ENCODE measurements at regions not wholly inside any gene's neighbourhood (a gene's known extent, or its start where the extent isn't known, plus 50 kb on each side); places are given as distances from the start of the nearest gene placed in this dataset.
A peak's percentile ranks its signal among the peaks of the same experiment; 100 is the strongest.

DNA sequence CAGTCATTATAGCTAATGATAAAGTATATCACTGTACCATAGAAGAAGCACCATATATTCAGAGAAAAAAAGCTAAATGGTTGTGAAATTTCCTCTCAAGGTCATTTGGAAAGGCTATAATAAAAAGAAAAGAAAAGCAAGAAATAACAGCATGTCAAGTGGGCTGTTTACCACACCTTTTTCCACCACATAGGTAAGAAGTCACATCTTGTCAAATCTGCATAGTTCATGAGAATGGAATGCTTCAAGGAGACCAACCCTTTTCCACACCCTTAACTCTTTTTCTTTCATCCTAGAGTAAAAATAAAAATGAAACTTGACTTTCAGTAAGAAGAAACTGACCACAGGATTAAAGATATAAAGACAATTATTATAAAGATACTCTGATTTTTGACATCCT lies 91.2 kb downstream of the ATP6V1G3 start:
- ATAC-seq: no peak
- no peak for TF ChIP-seq ZNF8 (CRISPR knock-in tag; IDR thresholded peaks at IDR 0.05)

DNA sequence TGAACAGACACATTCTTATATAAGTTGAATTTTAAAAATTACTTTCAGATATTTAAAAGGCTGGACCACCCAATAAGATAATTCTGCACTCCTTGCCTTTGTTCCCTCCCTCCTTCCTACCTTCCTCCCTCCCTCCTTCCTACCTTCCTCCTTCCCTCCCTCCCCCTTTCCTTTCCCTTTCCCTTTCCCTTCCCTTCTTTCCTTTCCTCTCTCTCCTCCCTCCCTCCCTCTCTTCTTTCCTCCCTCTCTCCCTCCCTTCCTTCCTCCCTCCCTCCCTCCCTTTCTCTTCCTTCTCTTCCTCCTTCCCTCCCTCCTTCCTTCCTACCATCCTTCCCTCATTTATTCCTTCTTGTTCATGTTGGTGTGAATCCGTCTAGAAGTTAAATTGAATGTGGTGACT lies 93.0 kb downstream of the ATP6V1G3 start:
- no peak for ATAC-seq
- TF ChIP-seq ISL1 (CRISPR knock-in tag; IDR thresholded peaks at IDR 0.05) (no peak), ESRRG (CRISPR knock-in tag; IDR thresholded peaks at IDR 0.05) (no peak), ZFP30 (CRISPR knock-in tag; IDR thresholded peaks at IDR 0.05) (no peak)
- TF ChIP-seq, protein P1, sequence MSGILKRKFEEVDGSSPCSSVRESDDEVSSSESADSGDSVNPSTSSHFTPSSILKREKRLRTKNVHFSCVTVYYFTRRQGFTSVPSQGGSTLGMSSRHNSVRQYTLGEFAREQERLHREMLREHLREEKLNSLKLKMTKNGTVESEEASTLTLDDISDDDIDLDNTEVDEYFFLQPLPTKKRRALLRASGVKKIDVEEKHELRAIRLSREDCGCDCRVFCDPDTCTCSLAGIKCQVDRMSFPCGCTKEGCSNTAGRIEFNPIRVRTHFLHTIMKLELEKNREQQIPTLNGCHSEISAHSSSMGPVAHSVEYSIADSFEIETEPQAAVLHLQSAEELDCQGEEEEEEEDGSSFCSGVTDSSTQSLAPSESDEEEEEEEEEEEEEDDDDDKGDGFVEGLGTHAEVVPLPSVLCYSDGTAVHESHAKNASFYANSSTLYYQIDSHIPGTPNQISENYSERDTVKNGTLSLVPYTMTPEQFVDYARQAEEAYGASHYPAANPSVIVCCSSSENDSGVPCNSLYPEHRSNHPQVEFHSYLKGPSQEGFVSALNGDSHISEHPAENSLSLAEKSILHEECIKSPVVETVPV (CRISPR knock-in tag; IDR thresholded peaks at IDR 0.05): no peak

DNA sequence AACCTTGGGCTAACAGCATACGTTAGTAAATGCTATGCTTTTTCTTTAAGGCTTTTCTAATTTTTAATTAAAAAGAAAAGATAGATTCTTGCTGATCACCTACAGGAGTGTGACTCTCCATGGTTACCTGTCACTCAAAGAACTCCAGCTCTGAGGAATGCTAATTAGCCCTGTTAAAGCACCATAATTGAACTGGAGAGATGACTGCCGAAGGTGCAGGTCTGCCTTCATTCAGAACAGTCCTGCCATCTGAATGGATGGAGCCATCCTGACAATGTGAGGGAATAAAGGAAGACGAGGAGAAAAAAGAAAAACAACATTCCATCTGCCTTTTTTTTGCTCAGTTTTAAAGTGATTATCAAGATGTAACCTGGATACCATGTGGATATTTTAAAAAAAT lies 94.6 kb downstream of the ATP6V1G3 start:
- no peak for ATAC-seq
- TF ChIP-seq, protein P2, sequence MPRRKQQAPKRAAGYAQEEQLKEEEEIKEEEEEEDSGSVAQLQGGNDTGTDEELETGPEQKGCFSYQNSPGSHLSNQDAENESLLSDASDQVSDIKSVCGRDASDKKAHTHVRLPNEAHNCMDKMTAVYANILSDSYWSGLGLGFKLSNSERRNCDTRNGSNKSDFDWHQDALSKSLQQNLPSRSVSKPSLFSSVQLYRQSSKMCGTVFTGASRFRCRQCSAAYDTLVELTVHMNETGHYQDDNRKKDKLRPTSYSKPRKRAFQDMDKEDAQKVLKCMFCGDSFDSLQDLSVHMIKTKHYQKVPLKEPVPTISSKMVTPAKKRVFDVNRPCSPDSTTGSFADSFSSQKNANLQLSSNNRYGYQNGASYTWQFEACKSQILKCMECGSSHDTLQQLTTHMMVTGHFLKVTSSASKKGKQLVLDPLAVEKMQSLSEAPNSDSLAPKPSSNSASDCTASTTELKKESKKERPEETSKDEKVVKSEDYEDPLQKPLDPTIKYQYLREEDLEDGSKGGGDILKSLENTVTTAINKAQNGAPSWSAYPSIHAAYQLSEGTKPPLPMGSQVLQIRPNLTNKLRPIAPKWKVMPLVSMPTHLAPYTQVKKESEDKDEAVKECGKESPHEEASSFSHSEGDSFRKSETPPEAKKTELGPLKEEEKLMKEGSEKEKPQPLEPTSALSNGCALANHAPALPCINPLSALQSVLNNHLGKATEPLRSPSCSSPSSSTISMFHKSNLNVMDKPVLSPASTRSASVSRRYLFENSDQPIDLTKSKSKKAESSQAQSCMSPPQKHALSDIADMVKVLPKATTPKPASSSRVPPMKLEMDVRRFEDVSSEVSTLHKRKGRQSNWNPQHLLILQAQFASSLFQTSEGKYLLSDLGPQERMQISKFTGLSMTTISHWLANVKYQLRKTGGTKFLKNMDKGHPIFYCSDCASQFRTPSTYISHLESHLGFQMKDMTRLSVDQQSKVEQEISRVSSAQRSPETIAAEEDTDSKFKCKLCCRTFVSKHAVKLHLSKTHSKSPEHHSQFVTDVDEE (CRISPR knock-in tag; IDR thresholded peaks at IDR 0.05): no peak
- TF ChIP-seq ISL1 (CRISPR knock-in tag; IDR thresholded peaks at IDR 0.05) (no peak), TCF4 (CRISPR knock-in tag; IDR thresholded peaks at IDR 0.05; ENCODE audit: borderline replicate concordance) (no peak), SNAI2 (CRISPR knock-in tag; IDR thresholded peaks at IDR 0.05) (no peak), BACH2 (CRISPR knock-in tag; IDR thresholded peaks at IDR 0.05; ENCODE audit: borderline replicate concordance) (no peak), ZFP30 (CRISPR knock-in tag; IDR thresholded peaks at IDR 0.05) (no peak), RARB (CRISPR knock-in tag; IDR thresholded peaks at IDR 0.05) (no peak), GLIS3 (CRISPR knock-in tag; IDR thresholded peaks at IDR 0.05) (no peak), ZNF70 (CRISPR knock-in tag; IDR thresholded peaks at IDR 0.05) (no peak), ZFP3 (CRISPR knock-in tag; IDR thresholded peaks at IDR 0.05) (no peak), PPARA (CRISPR knock-in tag; IDR thresholded peaks at IDR 0.05; ENCODE audit: borderline replicate concordance) (no peak)
- TF ChIP-seq, protein P3, sequence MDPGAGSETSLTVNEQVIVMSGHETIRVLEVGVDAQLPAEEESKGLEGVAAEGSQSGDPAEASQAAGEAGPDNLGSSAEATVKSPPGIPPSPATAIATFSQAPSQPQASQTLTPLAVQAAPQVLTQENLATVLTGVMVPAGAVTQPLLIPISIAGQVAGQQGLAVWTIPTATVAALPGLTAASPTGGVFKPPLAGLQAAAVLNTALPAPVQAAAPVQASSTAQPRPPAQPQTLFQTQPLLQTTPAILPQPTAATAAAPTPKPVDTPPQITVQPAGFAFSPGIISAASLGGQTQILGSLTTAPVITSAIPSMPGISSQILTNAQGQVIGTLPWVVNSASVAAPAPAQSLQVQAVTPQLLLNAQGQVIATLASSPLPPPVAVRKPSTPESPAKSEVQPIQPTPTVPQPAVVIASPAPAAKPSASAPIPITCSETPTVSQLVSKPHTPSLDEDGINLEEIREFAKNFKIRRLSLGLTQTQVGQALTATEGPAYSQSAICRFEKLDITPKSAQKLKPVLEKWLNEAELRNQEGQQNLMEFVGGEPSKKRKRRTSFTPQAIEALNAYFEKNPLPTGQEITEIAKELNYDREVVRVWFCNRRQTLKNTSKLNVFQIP (CRISPR knock-in tag; IDR thresholded peaks at IDR 0.05; ENCODE audit: borderline replicate concordance, low read depth): no peak
- TF ChIP-seq, protein P4, sequence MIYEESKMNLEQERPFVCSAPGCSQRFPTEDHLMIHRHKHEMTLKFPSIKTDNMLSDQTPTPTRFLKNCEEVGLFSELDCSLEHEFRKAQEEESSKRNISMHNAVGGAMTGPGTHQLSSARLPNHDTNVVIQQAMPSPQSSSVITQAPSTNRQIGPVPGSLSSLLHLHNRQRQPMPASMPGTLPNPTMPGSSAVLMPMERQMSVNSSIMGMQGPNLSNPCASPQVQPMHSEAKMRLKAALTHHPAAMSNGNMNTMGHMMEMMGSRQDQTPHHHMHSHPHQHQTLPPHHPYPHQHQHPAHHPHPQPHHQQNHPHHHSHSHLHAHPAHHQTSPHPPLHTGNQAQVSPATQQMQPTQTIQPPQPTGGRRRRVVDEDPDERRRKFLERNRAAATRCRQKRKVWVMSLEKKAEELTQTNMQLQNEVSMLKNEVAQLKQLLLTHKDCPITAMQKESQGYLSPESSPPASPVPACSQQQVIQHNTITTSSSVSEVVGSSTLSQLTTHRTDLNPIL (CRISPR knock-in tag; IDR thresholded peaks at IDR 0.05; ENCODE audit: low read depth): no peak

DNA sequence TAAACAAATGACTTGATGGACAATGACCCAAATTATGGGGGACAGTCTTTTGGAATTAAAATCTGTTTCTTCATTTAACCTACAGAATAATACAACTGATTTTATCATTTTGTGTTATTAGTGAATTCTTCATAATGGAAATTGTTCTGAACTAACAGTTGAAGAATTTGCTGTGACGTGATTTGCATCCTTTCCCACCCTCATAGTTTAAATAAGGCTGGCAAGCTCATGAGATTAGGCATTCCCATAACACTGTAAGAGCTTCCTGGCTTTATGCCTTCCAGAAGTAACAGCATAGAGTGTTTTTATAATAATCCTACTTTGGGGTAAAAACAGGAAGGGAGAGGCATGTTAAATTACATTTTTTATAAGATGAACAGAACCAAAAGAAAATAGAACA lies 95.7 kb downstream of the ATP6V1G3 start:
- no peak for ATAC-seq
- no peak for TF ChIP-seq ZFP3 (CRISPR knock-in tag; IDR thresholded peaks at IDR 0.05)

DNA sequence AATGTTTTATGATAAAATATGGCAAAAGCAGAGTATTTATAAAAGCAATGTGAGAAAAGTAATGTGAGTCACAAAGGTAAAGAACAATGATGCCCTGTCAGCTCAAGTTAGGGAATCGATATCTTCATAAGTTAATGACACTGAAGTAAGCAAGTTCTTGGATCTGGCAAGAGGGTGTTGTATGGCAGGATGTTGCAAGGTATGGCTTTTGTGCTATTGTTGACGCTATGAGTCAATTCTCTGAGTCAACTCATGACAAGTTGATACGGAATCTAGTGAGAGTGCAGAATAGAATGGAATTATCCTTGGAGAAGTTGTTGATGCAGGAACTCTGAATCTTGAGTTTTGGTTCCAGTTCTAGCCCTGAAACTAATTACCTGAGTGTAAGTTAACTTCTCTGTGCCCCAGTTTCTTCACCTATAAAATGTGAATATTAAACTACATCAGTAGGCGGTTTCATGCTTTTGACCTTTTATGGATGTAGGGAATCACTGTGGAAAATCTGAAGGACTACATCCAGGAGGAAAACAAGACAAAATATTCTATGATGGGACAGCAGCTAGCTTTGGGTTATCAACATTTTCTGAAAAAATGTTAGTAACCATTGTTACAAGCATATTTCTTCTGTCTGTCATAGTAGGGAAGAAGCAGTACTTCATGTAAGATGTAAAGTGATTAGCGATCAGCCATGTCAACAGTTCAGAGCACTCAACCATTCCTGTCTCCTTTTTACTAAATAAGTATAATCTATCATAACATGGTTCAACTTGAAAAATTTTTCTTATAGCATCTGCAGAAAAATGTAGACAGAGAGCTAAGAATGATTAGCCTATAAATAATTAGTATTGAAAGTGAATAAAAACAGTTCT lies 96.9 kb downstream of the ATP6V1G3 start:
- TF ChIP-seq ISL1 (CRISPR knock-in tag; IDR thresholded peaks at IDR 0.05) (no peak), ZC3H10 (CRISPR knock-in tag; IDR thresholded peaks at IDR 0.05) (peak; percentile 61; the same call in 1 of the 2 replicates), RARB (CRISPR knock-in tag; IDR thresholded peaks at IDR 0.05) (peak; percentile 23; the same call in 1 of the 2 replicates), TOX (CRISPR knock-in tag; IDR thresholded peaks at IDR 0.05; ENCODE audit: borderline replicate concordance) (peak; percentile 63; the same call in 1 of the 2 replicates)
- peak; percentile 90 for ATAC-seq

All from SK-N-SH treated with all-trans-retinoic acid at 6 μM for 48 hours (cell line).